ENCODE measurements at regions not wholly inside any gene's neighbourhood (a gene's known extent, or its start where the extent isn't known, plus 50 kb on each side); places are given as distances from the start of the nearest gene placed in this dataset.
"Not testable (repeated sequence)": the region's sequence is repeated elsewhere in the genome, so short reads cannot be mapped to it uniquely, and the experiment has no call there.

- DNase-seq; CTCF ChIA-PET; H3K27ac Mint-ChIP-seq; H3K36me3 Mint-ChIP-seq (ENCODE audit: low read depth); POLR2A ChIA-PET; H3K27me3 Mint-ChIP-seq; H3K4me3 Mint-ChIP-seq; H3K4me1 Mint-ChIP-seq: not testable (repeated sequence)
- peaks cover 34% of the 10 kb centered on the region for H3K9me3 Mint-ChIP-seq
Observed at GRCh38 chr21:5217933-5218332, 5303.4 kb upstream of the TPTE start.

- POLR2A ChIA-PET; H3K36me3 Mint-ChIP-seq (ENCODE audit: low read depth); H3K27me3 Mint-ChIP-seq; H3K4me3 Mint-ChIP-seq; CTCF ChIA-PET; H3K4me1 Mint-ChIP-seq; DNase-seq; H3K27ac Mint-ChIP-seq: not testable (repeated sequence)
- peaks cover 48% of the 10 kb centered on the region for H3K9me3 Mint-ChIP-seq
Observed at GRCh38 chr21:5219988-5220387, 5301.4 kb upstream of the TPTE start.

- CTCF ChIA-PET; DNase-seq; POLR2A ChIA-PET; H3K36me3 Mint-ChIP-seq (ENCODE audit: low read depth); H3K27me3 Mint-ChIP-seq; H3K27ac Mint-ChIP-seq; H3K4me1 Mint-ChIP-seq; H3K4me3 Mint-ChIP-seq: not testable (repeated sequence)
- H3K9me3 Mint-ChIP-seq: peaks cover 50% of the 10 kb centered on the region
Observed at GRCh38 chr21:5220468-5220867, 5300.9 kb upstream of the TPTE start.

DNA sequence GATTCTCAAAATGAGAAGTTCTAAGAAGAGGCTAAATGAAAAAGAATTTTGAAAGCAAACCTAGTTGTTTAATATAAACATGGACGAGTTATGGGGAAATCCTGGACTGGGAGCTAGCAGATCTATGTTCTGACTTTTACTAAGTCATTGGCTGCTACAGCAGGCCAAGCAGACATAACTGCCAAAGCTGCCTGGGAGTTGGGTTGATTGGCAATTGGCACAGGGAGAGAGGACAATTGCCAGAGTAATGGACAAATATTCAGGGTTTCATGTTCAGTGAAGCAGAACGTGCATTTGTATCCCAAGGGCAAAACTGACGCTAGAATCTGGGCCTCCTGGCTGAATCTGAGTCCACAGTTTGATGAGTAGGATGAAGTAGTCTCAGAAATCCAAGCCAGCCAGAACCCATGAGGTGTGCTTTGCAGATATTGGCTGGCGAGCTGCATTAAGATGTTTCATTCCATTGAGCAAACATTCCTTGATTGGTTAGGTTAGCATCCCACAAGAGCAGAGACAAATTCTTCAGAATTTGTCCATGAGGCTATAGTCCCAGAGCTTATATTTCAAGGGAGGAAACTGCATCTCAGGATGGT lies 5299.8 kb upstream of the TPTE start:
- H3K36me3 Mint-ChIP-seq (ENCODE audit: low read depth); CTCF ChIA-PET; POLR2A ChIA-PET; H3K4me1 Mint-ChIP-seq; H3K27me3 Mint-ChIP-seq; DNase-seq; H3K27ac Mint-ChIP-seq; H3K4me3 Mint-ChIP-seq: not testable (repeated sequence)
- peaks cover 51% of the 10 kb centered on the region for H3K9me3 Mint-ChIP-seq

GRCh38 chr21:5222996-5223782 lies 5298.2 kb upstream of the TPTE start:
- POLR2A ChIA-PET; H3K27ac Mint-ChIP-seq; H3K27me3 Mint-ChIP-seq; DNase-seq; H3K4me1 Mint-ChIP-seq; CTCF ChIA-PET; H3K4me3 Mint-ChIP-seq; H3K36me3 Mint-ChIP-seq (ENCODE audit: low read depth): not testable (repeated sequence)
- H3K9me3 Mint-ChIP-seq: peaks cover 48% of the 10 kb centered on the region

DNA sequence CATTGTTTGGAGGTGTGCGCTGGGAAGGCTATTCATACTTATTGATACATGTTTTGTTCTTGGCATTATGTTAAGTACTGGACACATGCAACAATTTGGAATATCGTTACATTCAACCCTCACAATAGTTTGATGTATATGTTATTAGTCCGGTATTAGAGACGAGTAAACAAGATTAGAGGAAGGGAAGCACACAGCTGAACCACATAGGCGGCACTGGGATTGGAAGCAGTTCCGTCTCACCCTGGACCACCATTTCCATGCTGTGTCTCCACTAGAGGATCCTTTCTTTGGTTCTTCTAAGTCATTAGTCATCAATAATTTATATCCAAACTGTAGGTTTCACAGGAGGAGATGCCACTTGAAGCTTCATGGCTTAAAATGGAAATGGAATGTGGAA lies 5297.2 kb upstream of the TPTE start:
- H3K4me3 Mint-ChIP-seq; H3K27ac Mint-ChIP-seq; DNase-seq; POLR2A ChIA-PET; H3K4me1 Mint-ChIP-seq; H3K27me3 Mint-ChIP-seq; CTCF ChIA-PET; H3K36me3 Mint-ChIP-seq (ENCODE audit: low read depth): not testable (repeated sequence)
- peaks cover 53% of the 10 kb centered on the region for H3K9me3 Mint-ChIP-seq

GRCh38 chr21:5227252-5227651 lies 5294.1 kb upstream of the TPTE start:
- H3K4me1 Mint-ChIP-seq; H3K4me3 Mint-ChIP-seq; H3K36me3 Mint-ChIP-seq (ENCODE audit: low read depth); DNase-seq; POLR2A ChIA-PET; H3K27me3 Mint-ChIP-seq; CTCF ChIA-PET; H3K27ac Mint-ChIP-seq: not testable (repeated sequence)
- peaks cover 56% of the 10 kb centered on the region for H3K9me3 Mint-ChIP-seq

GRCh38 chr21:5230561-5230960 lies 5290.8 kb upstream of the TPTE start:
- H3K27ac Mint-ChIP-seq; H3K4me1 Mint-ChIP-seq; H3K36me3 Mint-ChIP-seq (ENCODE audit: low read depth); CTCF ChIA-PET; H3K4me3 Mint-ChIP-seq; DNase-seq; POLR2A ChIA-PET; H3K27me3 Mint-ChIP-seq: not testable (repeated sequence)
- H3K9me3 Mint-ChIP-seq: peaks cover 55% of the 10 kb centered on the region

DNA sequence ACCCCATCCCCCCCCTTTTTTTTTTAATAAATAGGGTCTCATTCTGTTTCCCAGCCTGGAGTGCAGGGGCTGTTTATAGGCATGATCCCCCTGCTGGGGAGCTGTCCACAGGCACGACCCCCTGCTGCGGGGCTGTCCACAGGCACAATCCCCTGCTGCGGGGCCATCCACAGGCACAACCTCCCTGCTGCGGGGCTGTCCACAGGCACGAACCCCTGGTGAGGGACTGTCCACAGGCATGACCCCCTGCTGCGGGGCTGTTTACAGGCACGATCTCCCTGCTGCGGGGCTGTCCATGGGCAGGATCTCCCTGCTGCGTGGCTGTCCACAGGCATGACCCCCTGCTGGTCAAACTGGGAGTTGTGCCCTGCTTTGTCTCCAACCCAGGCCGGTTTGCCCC lies 5290.1 kb upstream of the TPTE start:
- H3K36me3 Mint-ChIP-seq (ENCODE audit: low read depth); H3K27ac Mint-ChIP-seq; POLR2A ChIA-PET; H3K4me3 Mint-ChIP-seq; H3K27me3 Mint-ChIP-seq; DNase-seq; H3K4me1 Mint-ChIP-seq; CTCF ChIA-PET: not testable (repeated sequence)
- peaks cover 56% of the 10 kb centered on the region for H3K9me3 Mint-ChIP-seq

DNA sequence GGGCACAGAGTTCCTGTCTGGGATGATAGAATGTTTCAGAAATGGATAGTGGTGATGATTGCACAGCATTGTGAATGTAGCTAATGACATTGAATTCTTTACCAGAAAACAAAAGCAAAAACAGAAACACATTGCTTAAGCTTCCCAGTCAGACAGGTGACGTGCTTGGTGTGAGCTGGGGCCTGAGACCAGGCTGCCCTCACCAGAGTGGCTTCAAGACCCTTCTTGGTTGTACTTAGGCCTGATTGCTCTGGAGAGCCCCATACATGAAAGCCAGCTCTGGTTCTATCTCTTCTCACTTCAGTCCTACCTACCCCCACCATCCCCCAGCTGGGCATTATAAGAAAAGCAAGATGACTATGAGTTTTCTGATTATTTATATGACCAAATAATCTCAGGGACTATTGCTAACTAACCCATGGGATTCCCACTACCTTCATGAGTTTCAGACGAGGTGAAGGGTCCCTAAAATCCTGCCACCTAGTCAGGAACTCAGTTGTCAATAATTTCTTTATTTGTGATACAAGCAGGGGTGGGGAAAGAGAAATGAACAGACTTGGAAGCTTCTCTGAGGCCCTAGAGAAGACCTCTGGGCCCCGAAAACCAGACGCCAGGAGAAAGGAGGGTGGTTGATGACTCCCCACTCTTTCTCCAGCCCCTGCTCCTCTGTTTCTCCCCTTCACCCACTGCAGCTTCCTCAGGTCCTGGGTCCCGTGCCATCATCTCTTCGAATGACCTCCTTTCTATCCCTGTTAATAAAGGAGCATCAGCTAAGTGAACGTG lies 5289.0 kb upstream of the TPTE start:
- H3K27ac Mint-ChIP-seq; DNase-seq; H3K36me3 Mint-ChIP-seq (ENCODE audit: low read depth); CTCF ChIA-PET; H3K4me3 Mint-ChIP-seq; H3K27me3 Mint-ChIP-seq; POLR2A ChIA-PET; H3K4me1 Mint-ChIP-seq: not testable (repeated sequence)
- peaks cover 62% of the 10 kb centered on the region for H3K9me3 Mint-ChIP-seq

- H3K4me1 Mint-ChIP-seq; DNase-seq; H3K27me3 Mint-ChIP-seq; CTCF ChIA-PET; H3K4me3 Mint-ChIP-seq; H3K36me3 Mint-ChIP-seq (ENCODE audit: low read depth); POLR2A ChIA-PET; H3K27ac Mint-ChIP-seq: not testable (repeated sequence)
- peaks cover 51% of the 10 kb centered on the region for H3K9me3 Mint-ChIP-seq
Observed at GRCh38 chr21:5235761-5236160, 5285.6 kb upstream of the TPTE start.

- H3K27ac Mint-ChIP-seq; H3K4me3 Mint-ChIP-seq; POLR2A ChIA-PET; CTCF ChIA-PET; H3K4me1 Mint-ChIP-seq; H3K27me3 Mint-ChIP-seq; DNase-seq; H3K36me3 Mint-ChIP-seq (ENCODE audit: low read depth): not testable (repeated sequence)
- peaks cover 51% of the 10 kb centered on the region for H3K9me3 Mint-ChIP-seq
Observed at GRCh38 chr21:5236846-5237675, 5284.3 kb upstream of the TPTE start.

DNA sequence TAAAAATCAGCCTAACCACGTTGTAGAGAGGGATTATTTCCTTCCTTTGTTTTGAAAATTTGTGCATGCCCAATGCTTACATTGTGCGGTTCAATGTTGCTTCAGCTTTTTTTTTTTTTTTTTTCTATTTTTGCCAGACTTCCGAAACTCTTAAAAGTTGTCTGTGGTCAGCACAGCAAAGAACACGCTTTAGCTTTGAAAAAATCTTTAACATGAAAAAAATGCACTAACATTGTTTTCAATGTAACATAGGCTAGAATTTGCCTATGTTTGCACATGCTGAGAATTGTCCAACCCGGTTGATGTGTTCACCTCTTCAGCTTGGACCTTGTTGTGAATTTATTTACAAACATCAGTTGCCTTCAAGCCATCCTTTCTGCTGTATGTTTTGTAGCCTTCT lies 5280.9 kb upstream of the TPTE start:
- H3K36me3 Mint-ChIP-seq (ENCODE audit: low read depth); H3K27ac Mint-ChIP-seq; POLR2A ChIA-PET; CTCF ChIA-PET; H3K27me3 Mint-ChIP-seq; DNase-seq; H3K4me3 Mint-ChIP-seq; H3K4me1 Mint-ChIP-seq: not testable (repeated sequence)
- H3K9me3 Mint-ChIP-seq: peaks cover 52% of the 10 kb centered on the region
